ENCODE measurements at regions not wholly inside any gene's neighbourhood (a gene's known extent, or its start where the extent isn't known, plus 50 kb on each side); places are given as distances from the start of the nearest gene placed in this dataset.

DNA sequence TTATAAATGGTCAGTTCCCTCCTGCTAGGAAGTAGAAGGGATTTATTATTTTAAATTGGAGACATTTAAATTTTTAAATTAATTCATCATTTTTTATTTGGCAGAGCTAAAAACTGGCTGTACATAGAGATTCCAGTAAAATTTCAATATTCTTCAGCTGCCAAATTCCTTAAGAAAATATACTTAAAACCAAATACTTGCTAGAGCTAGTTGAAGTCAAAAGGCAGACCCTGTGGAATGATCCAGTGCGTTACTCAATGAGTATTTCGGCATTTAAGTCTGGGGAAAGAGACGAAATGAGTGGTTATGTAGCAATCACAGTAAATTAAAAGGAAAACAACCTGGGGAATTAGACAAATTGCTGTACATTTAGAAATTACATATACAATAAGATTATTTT is 1104.7 kb downstream of the SLC6A15 start:
- Histone ChIP-seq H3K9me3 (no peaks in the 10 kb centered on the region), H3K27ac (no peak overlapping the region), H3K4me2 (no peak overlapping the region), H3K4me3 (no peak overlapping the region), H3K4me1 (peaks cover 25% of the 10 kb centered on the region)
- no peak for TF ChIP-seq TFCP2L1 (CRISPR knock-in tag; IDR thresholded peaks at IDR 0.05)
- no peak for TF ChIP-seq CHD4 (IDR thresholded peaks at IDR 0.05; ENCODE audit: borderline replicate concordance)
- no peak for TF ChIP-seq EP300 (IDR thresholded peaks at IDR 0.05)
- TF ChIP-seq MYC (IDR thresholded peaks at IDR 0.05; ENCODE audit: borderline replicate concordance, low read length), result no peak
- TF ChIP-seq, protein P1, sequence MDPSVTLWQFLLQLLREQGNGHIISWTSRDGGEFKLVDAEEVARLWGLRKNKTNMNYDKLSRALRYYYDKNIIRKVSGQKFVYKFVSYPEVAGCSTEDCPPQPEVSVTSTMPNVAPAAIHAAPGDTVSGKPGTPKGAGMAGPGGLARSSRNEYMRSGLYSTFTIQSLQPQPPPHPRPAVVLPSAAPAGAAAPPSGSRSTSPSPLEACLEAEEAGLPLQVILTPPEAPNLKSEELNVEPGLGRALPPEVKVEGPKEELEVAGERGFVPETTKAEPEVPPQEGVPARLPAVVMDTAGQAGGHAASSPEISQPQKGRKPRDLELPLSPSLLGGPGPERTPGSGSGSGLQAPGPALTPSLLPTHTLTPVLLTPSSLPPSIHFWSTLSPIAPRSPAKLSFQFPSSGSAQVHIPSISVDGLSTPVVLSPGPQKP (IDR thresholded peaks at IDR 0.05; ENCODE audit: low read depth, low read length), result no peak
- no peak for TF ChIP-seq USF2 (IDR thresholded peaks at IDR 0.05)
- no peak for TF ChIP-seq RFX5 (IDR thresholded peaks at IDR 0.05)
- TF ChIP-seq, protein P2, sequence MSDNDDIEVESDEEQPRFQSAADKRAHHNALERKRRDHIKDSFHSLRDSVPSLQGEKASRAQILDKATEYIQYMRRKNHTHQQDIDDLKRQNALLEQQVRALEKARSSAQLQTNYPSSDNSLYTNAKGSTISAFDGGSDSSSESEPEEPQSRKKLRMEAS (IDR thresholded peaks at IDR 0.05), result no peak
- POLR2A ChIA-PET, result no interaction called here
- WGBS (ENCODE audit: missing lambda C conversion rate), result 83% methylated on average over 3 of the region's 3 CpGs
- FAIRE-seq (no peak), DNase-seq (ENCODE audit: low read depth in 1 of 2, low spot score in 1 of 2) (no peak), ATAC-seq (no peak)
- CTCF ChIA-PET, result no interaction called here

- peak; percentile 63 for FAIRE-seq
- peak overlapping the region; percentile 17; the same call in 2 of the 3 replicates for H3K4me3 ChIP-seq
- TF ChIP-seq HEYL (CRISPR knock-in tag; IDR thresholded peaks at IDR 0.05), result no peak
- no peak for TF ChIP-seq CTCF (IDR thresholded peaks at IDR 0.05)
- TF ChIP-seq SMC3 (IDR thresholded peaks at IDR 0.05), result no peak
- no peak for TF ChIP-seq KDM1A (IDR thresholded peaks at IDR 0.05; ENCODE audit: low read depth)
- no peak for TF ChIP-seq HOXA7 (CRISPR knock-in tag; IDR thresholded peaks at IDR 0.05)
- no peak for TF ChIP-seq EHMT2 (IDR thresholded peaks at IDR 0.05; ENCODE audit: low read depth)
- no peak for TF ChIP-seq POLR2AphosphoS2 (conservative IDR thresholded peaks at IDR 0.05; ENCODE audit: low read length)
- no peak for TF ChIP-seq RFX5 (IDR thresholded peaks at IDR 0.05)
- 0 out of 5 replicates have a peak, but pooled peaks of 1 of the 2 experiments have one; percentile 33 for TF ChIP-seq EP300 (IDR thresholded peaks at IDR 0.05)
- no peak for TF ChIP-seq BHLHE40 (IDR thresholded peaks at IDR 0.05; ENCODE audit: low read depth, low read length)
- TF ChIP-seq, protein P3, sequence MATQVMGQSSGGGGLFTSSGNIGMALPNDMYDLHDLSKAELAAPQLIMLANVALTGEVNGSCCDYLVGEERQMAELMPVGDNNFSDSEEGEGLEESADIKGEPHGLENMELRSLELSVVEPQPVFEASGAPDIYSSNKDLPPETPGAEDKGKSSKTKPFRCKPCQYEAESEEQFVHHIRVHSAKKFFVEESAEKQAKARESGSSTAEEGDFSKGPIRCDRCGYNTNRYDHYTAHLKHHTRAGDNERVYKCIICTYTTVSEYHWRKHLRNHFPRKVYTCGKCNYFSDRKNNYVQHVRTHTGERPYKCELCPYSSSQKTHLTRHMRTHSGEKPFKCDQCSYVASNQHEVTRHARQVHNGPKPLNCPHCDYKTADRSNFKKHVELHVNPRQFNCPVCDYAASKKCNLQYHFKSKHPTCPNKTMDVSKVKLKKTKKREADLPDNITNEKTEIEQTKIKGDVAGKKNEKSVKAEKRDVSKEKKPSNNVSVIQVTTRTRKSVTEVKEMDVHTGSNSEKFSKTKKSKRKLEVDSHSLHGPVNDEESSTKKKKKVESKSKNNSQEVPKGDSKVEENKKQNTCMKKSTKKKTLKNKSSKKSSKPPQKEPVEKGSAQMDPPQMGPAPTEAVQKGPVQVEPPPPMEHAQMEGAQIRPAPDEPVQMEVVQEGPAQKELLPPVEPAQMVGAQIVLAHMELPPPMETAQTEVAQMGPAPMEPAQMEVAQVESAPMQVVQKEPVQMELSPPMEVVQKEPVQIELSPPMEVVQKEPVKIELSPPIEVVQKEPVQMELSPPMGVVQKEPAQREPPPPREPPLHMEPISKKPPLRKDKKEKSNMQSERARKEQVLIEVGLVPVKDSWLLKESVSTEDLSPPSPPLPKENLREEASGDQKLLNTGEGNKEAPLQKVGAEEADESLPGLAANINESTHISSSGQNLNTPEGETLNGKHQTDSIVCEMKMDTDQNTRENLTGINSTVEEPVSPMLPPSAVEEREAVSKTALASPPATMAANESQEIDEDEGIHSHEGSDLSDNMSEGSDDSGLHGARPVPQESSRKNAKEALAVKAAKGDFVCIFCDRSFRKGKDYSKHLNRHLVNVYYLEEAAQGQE (IDR thresholded peaks at IDR 0.05), result no peak
- no peak for TF ChIP-seq HDAC2 (IDR thresholded peaks at IDR 0.05)
- TF ChIP-seq, protein P2 (IDR thresholded peaks at IDR 0.05), result 0 out of 2 replicates have a peak, but pooled peaks have one; percentile 37
- no peak for TF ChIP-seq ZFP36 (IDR thresholded peaks at IDR 0.05; ENCODE audit: borderline replicate concordance, partially characterized antibody)
- TF ChIP-seq GATA3 (IDR thresholded peaks at IDR 0.05; ENCODE audit: borderline replicate concordance), result peak; percentile 98
- TF ChIP-seq, protein P4, sequence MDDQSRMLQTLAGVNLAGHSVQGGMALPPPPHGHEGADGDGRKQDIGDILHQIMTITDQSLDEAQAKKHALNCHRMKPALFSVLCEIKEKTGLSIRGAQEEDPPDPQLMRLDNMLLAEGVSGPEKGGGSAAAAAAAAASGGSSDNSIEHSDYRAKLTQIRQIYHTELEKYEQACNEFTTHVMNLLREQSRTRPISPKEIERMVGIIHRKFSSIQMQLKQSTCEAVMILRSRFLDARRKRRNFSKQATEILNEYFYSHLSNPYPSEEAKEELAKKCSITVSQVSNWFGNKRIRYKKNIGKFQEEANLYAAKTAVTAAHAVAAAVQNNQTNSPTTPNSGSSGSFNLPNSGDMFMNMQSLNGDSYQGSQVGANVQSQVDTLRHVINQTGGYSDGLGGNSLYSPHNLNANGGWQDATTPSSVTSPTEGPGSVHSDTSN (IDR thresholded peaks at IDR 0.05), result no peak
- no peak for TF ChIP-seq MAFK (IDR thresholded peaks at IDR 0.05; ENCODE audit: partially characterized antibody)
- no peak for TF ChIP-seq RARB (CRISPR knock-in tag; IDR thresholded peaks at IDR 0.05)
- WGBS (ENCODE audit: missing lambda C conversion rate), result 4% methylated on average over 4 of the region's 4 CpGs
- ChIA-PET CTCF (no interaction called here), POLR2A (no interaction called here)
- H3K27ac ChIP-seq, result peak overlapping the region; percentile 55 to 63; a peak in 5 of 6 replicates
- H3K4me1 ChIP-seq, result peaks cover 25% of the 10 kb centered on the region
- H3K4me2 ChIP-seq, result peak overlapping the region; percentile 85
- ATAC-seq, result peak; percentile 62 to 95
- H3K9me3 ChIP-seq, result no peaks in the 10 kb centered on the region
- DNase-seq (ENCODE audit: low read depth in 1 of 2, low spot score in 1 of 2), result peak in 1 of 2 experiments; percentile 77
Measured at GRCh38 chr12:83805873-83806272, 1106.7 kb downstream of the SLC6A15 start.

Measured in A549 (cell line).